IPS DF 6.9 (cell line): ENCODE measurements at regions not wholly inside any gene's neighbourhood (a gene's known extent, or its start where the extent isn't known, plus 50 kb on each side); places are given as distances from the start of the nearest gene placed in this dataset.

Source experiments
- DNase-seq: peaks from one replicate; pipeline ENCODE4 v3.0.0-alpha.2; 2013; ENCODE audit warnings: low read depth, low spot score
- H3K27ac ChIP-seq: one replicate; pipeline ENCODE4 v1.5.1; 2013; ENCODE audit warnings: low read length, control low read depth
- H3K27me3 ChIP-seq: 2 replicates; pipeline ENCODE4 v1.6.1; 2013; ENCODE audit warnings: mild to moderate bottlenecking, low read length; ENCODE audit not compliant: control insufficient read depth, insufficient read depth
- H3K36me3 ChIP-seq: 2 replicates; pipeline ENCODE4 v1.6.1; 2013; ENCODE audit warnings: low read length; ENCODE audit not compliant: control insufficient read depth, insufficient read depth
- H3K4me1 ChIP-seq: 2 replicates; pipeline ENCODE4 v1.6.1; 2013; ENCODE audit warnings: low read length; ENCODE audit not compliant: control insufficient read depth, insufficient read depth
- H3K4me3 ChIP-seq: 2 replicates; pipeline ENCODE4 v1.5.1; 2013; ENCODE audit warnings: mild to moderate bottlenecking, low read length
- H3K9me3 ChIP-seq: 2 replicates; pipeline ENCODE4 v1.6.1; 2013; ENCODE audit warnings: low read length, inconsistent platforms; ENCODE audit not compliant: control insufficient read depth, insufficient read depth
- WGBS: extraction: QIAGEN DNeasy Blood & Tissue Kit; methylation state at CpG from one replicate; pipeline ENCODE4 v1.1.7; 2013; ENCODE audit warnings: mixed read lengths, missing lambda C conversion rate; ENCODE audit not compliant: insufficient read length, insufficient coverage; 5-methylcytosine and 5-hydroxymethylcytosine counted together

DNA sequence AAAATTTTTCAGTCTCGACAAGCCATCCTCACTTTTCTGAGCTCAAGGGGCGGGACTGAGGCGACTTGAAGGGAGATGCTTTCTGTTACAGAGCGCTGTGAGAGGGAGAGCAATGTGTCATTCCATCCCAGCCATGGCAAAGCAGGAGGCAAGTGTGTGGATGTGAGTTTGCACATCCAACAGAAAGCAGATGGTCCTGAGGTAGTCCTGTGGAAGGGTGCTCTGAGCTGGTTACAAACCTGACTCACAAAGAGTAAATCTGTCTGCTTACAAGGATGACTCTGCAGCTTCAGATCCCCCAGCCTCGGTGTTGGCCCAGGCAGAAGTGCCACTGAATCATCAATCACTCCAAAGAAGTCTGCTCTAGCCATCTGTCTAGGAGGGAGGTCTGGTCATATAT lies 482.0 kb upstream of the DCC start:
- no peak for DNase-seq
- no peaks in the 10 kb centered on the region for H3K4me1 ChIP-seq
- no CpG with 5 or more reads among the region's 5 CpGs for WGBS
- no peaks in the 10 kb centered on the region for H3K36me3 ChIP-seq
- no peaks in the 10 kb centered on the region for H3K9me3 ChIP-seq
- H3K27ac ChIP-seq: no peak overlapping the region
- H3K4me3 ChIP-seq: no peak overlapping the region
- no peaks in the 10 kb centered on the region for H3K27me3 ChIP-seq

DNA sequence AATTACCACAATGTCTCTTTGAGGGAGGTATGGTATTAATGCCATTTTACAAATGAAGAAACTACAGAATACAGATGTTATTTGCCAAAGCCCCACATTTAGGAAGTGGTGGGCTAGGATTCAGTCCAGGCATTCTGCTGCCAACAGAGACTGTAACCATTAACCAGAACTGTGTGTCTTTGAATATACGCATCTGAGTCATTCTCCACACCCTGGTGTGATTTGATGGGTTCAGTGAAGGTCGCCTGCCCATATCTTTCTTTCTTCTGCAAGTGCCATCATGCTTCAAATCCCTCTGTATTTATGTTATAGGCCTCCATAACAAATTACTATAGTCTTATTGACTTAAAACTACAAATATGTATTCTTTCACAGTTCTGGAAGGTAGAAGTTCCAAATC lies 479.0 kb upstream of the DCC start:
- no peak for DNase-seq
- WGBS: no CpG with 5 or more reads among the region's 2 CpGs
- no peaks in the 10 kb centered on the region for H3K27me3 ChIP-seq

DNA sequence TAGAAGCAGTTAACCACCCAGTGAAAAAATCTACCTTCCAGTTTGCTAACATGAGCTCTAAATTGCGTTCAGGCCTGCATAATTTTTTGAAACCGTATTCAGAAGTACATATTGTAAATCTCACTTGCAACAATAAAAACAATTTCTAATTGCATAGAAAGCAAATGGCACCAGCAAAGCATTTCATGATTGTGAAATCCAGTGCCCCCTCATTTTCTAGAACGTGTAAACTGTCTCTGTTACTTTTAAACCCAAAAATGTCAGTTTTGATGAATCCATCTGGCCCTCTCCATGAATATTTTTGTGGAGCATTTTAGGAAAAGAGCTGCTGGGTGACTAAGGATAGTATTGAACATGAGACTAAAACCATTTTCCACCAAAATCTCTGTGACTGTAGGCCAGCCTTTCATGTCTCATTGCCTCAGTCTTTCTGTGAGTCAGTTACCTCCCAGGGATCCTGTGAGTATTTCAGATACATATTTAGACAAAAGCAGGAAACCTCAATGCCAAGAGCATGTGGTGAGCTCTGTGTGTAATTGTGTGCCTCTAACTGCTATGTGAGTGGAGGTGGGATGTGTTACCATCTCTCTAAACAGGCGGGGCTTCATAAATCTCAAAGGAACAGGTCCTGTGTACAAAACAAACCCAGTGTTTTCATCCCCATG lies 477.8 kb upstream of the DCC start:
- WGBS: no CpG with 5 or more reads among the region's 4 CpGs
- Histone ChIP-seq H3K27me3 (no peaks in the 10 kb centered on the region), H3K4me3 (no peak overlapping the region), H3K4me1 (no peaks in the 10 kb centered on the region), H3K9me3 (no peaks in the 10 kb centered on the region), H3K36me3 (no peaks in the 10 kb centered on the region), H3K27ac (no peak overlapping the region)
- DNase-seq: no peak

More for the DNA sequence above, 479.0 kb upstream of the DCC start:
- no peaks in the 10 kb centered on the region for H3K4me1 ChIP-seq
- no peaks in the 10 kb centered on the region for H3K9me3 ChIP-seq
- no peaks in the 10 kb centered on the region for H3K36me3 ChIP-seq
- H3K27ac ChIP-seq: no peak overlapping the region
- H3K4me3 ChIP-seq: no peak overlapping the region

DNA sequence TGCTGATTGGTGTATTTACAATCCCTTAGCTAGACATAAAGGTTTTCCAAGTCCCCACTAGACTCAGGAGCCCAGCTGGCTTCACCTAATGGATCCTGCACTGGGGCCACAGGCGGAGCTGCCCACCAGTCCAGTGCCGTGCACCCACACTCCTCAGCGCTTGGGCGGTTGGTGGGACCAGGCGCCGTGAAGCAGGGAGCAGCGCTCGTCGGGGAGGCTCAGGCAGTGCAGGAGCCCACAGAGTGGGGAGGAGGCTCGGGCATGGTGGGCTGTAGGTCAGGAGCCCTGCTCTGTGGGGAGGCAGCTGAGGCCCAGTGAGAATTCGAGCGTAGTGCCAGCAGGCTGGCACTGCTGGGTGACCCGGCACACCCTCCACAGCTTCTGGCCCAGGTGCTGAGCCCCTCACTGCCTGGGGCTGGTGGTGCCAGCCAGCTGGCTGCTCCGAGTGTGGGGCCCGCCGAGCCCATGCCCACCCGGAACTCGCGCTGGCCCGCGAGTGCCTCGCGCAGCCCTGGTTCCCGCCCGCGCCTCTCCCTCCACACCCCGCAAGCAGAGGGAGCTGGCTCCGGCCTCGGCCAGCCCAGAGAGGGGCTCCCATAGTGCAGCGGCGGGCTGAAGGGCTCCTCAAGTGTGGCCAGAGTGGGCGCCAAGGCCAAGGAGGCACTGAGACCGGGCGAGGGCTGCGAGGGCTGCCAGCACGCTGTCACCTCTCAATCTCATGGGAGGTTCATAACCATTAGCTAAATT lies 475.6 kb upstream of the DCC start:
- Histone ChIP-seq H3K4me1 (no peaks in the 10 kb centered on the region), H3K4me3 (no peak overlapping the region), H3K9me3 (no peaks in the 10 kb centered on the region), H3K27ac (no peak overlapping the region), H3K36me3 (no peaks in the 10 kb centered on the region), H3K27me3 (no peaks in the 10 kb centered on the region)
- DNase-seq: no peak
- WGBS: no CpG with 5 or more reads among the region's 36 CpGs

DNA sequence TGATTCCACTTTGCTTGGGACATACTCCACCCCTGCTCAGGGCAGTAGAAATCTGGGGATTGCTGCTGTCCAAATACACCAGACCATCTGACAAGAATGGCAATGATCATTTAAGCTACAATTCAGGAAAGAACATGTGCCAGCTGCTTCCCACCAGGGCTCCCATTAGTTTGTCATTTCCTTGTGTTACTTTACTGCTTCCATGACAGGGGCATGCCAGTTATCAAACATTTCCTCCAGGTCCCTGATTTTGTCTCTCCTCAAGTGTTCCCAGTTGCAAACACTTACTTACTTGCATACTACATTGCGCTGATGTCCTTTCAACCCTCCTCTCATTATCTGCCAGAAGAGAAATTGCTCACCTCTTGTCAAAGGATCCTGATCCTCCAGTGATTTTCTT lies 474.5 kb upstream of the DCC start:
- WGBS: no CpG with 5 or more reads among the region's 1 CpG
- Histone ChIP-seq H3K4me3 (no peak overlapping the region), H3K4me1 (no peaks in the 10 kb centered on the region), H3K27ac (no peak overlapping the region), H3K36me3 (no peaks in the 10 kb centered on the region), H3K27me3 (no peaks in the 10 kb centered on the region), H3K9me3 (no peaks in the 10 kb centered on the region)
- no peak for DNase-seq

DNA sequence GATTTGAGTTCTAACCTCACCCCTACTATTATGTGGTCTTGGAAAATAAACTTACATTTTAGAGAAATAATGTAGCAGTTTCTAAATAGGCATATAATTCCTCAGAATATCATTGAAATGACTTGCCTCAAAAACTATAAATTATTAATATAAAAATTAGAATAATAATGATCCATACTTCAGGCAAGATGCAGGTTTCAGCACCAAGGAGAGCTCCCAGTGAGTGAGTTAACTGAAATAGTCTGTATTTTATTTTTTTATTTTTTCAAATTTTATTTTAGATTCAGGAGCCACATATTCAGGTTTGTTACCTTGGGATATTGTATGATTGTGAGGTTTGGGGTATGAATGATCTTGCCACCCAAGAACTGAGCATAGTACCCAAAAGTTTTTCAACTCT lies 472.2 kb upstream of the DCC start:
- DNase-seq: no peak
- no peaks in the 10 kb centered on the region for H3K36me3 ChIP-seq
- H3K4me3 ChIP-seq: no peak overlapping the region
- H3K27me3 ChIP-seq: no peaks in the 10 kb centered on the region
- H3K4me1 ChIP-seq: no peaks in the 10 kb centered on the region
- no peak overlapping the region for H3K27ac ChIP-seq
- H3K9me3 ChIP-seq: no peaks in the 10 kb centered on the region

DNA sequence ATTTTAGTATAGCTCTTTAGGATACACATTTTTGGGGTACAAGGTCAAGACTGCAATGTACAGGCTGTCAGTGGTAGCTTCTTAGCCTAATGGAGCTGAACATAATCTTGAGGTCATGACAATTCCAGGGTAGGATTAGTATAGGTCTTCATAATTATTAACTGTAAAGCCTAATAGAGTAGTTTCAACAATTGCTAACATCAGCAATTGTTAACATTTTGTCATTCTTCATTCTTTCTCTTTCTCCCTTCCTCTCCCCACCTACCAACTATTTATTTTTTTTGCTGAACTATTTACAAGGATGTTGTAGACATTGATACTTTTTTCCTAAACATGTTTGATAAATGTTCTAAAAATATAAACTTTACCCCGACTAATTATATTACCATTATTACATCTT lies 461.3 kb upstream of the DCC start:
- Histone ChIP-seq H3K36me3 (no peaks in the 10 kb centered on the region), H3K4me1 (no peaks in the 10 kb centered on the region), H3K27me3 (no peaks in the 10 kb centered on the region), H3K4me3 (no peak overlapping the region), H3K9me3 (no peaks in the 10 kb centered on the region), H3K27ac (no peak overlapping the region)
- 100% methylated on average over 1 of the region's 1 CpG for WGBS
- DNase-seq: no peak

DNA sequence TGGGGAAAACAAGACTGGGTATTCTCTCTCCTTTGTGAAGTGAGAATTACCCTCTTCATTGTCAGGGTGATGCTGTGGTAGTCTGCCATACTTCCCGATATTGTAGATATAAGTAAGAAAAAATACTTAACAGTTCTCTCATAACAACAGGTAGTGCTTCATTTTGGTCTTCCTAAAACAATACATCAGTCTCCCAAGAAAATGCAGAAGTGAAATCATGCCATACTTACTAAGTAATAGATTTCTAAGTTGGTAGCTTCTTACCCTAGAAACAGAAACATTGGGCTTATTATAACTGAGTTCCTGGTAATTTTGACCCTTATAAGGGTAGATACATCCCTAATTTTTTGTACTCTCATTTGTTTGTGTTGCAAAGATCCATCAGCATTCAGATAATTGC lies 460.7 kb upstream of the DCC start:
- H3K27me3 ChIP-seq: no peaks in the 10 kb centered on the region
- H3K36me3 ChIP-seq: no peaks in the 10 kb centered on the region
- H3K4me1 ChIP-seq: no peaks in the 10 kb centered on the region
- no peak for DNase-seq
- H3K9me3 ChIP-seq: no peaks in the 10 kb centered on the region
- H3K27ac ChIP-seq: no peak overlapping the region
- WGBS: no CpG with 5 or more reads among the region's 1 CpG
- H3K4me3 ChIP-seq: no peak overlapping the region

DNA sequence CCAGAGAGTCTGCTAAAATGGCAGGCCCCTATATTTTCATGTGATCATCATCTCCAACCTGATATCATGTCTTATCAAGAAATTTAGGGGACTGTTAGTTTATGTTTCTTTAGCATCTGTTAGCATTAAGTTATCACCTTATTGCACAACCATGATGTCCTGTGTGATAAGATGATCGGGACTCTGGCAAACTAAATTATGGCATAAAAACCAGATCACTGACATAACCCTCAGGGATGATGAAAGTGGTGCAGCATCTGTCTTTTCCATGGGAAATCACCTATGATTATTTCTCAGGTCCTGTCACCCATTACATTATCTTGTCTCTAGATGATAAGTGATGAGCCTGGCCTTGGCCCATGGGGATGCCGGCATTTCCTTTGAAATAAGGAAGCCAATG lies 458.6 kb upstream of the DCC start:
- Histone ChIP-seq H3K36me3 (no peaks in the 10 kb centered on the region), H3K4me1 (no peaks in the 10 kb centered on the region), H3K4me3 (no peak overlapping the region), H3K9me3 (no peaks in the 10 kb centered on the region), H3K27ac (no peak overlapping the region), H3K27me3 (no peaks in the 10 kb centered on the region)
- no peak for DNase-seq
- no CpG with 5 or more reads among the region's 2 CpGs for WGBS

DNA sequence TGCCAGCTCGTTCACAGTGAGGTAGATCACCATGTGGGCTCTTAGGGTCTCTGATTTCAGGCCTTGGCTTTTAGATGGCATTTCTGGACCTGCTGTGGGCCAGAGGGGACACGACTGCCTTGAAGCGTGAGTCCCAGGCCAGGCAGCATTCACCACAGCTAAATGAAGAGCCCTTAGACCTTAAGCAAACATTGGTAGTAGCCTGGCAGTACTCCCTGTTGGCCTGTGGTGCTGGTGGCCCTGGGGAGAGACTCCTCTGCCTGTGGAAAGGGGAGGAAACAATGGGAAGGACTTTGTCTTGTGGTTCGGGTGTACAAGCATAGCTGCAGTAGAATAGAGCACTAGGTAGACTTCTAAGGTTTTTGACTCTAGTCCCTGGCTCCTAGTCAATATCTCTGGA lies 456.0 kb upstream of the DCC start:
- H3K27me3 ChIP-seq: no peaks in the 10 kb centered on the region
- no peaks in the 10 kb centered on the region for H3K9me3 ChIP-seq
- H3K4me1 ChIP-seq: no peaks in the 10 kb centered on the region
- no peak for DNase-seq
- H3K36me3 ChIP-seq: no peaks in the 10 kb centered on the region
- H3K27ac ChIP-seq: no peak overlapping the region
- no CpG with 5 or more reads among the region's 4 CpGs for WGBS
- no peak overlapping the region for H3K4me3 ChIP-seq

DNA sequence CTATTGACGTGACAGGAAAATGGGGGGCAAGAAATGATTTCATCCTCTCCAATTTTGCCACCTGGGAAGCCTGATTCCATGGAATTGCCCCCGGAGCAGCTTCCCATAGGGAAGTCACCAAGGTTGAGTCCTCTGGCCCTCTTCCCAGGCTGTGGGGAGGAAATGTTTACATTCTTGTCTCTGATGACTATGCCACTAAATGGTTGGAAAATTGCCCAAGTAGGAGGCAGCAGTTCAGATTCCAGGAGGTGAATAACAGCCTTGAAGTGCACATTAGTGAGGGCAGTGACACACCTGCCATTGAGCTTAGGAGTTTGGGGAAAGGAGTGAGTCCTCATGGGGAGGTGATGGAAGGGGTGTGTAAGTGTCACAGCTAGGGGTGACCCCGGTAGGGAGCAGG lies 449.2 kb upstream of the DCC start:
- no CpG with 5 or more reads among the region's 3 CpGs for WGBS
- Histone ChIP-seq H3K4me3 (no peak overlapping the region), H3K27ac (no peak overlapping the region), H3K4me1 (no peaks in the 10 kb centered on the region), H3K9me3 (no peaks in the 10 kb centered on the region), H3K36me3 (no peaks in the 10 kb centered on the region), H3K27me3 (no peaks in the 10 kb centered on the region)
- no peak for DNase-seq
